Gastrocnemius medialis (tissue), 4 donors: ENCODE measurements at regions not wholly inside any gene's neighbourhood (a gene's known extent, or its start where the extent isn't known, plus 50 kb on each side); places are given as distances from the start of the nearest gene placed in this dataset.

Experiments
- ATAC-seq, 2 donors: fragments of 150-250 bp; one replicate each; pipeline ENCODE4 v1.9.1; 2016
- DNase-seq, 2 donors: peaks; one replicate each; pipeline ENCODE4 v3.0.0-alpha.2; 2019
- H3K27ac ChIP-seq, 4 donors: fragments of 200-600 bp; sonication (generic); 1 replicate in 1 of 4; 2 replicates in 3 of 4; pipeline ENCODE4 v1.5.1; 2016 to 2018; ENCODE audit warnings: mild to moderate bottlenecking in 2 of 4, moderate library complexity in 1 of 4
- H3K27me3 ChIP-seq, 3 donors: fragments of 200-600 bp; sonication (generic) in 2 of 3; 1 replicate in 1 of 3; 2 replicates in 2 of 3; pipeline versions ENCODE4 v1.5.1 to v1.6.0; 2016 to 2019; ENCODE audit warnings: mild to moderate bottlenecking in 1 of 3, moderate library complexity in 1 of 3
- H3K36me3 ChIP-seq, 2 donors: fragments of 200-600 bp; sonication (generic) in 1 of 2; one replicate each; pipeline ENCODE4 v1.5.1; 2017 to 2018
- H3K4me1 ChIP-seq, 2 donors: fragments of 200-600 bp; sonication (generic) in 1 of 2; one replicate each; pipeline ENCODE4 v1.5.1; 2016 to 2017; ENCODE audit warnings: mild to moderate bottlenecking in 2 of 2
- H3K4me3 ChIP-seq, 4 donors: fragments of 200-600 bp; sonication (generic) in 3 of 4; 1 replicate in 1 of 4; 2 replicates in 3 of 4; pipeline ENCODE4 v1.5.1; 2016 to 2019; ENCODE audit warnings: mild to moderate bottlenecking in 2 of 4
- H3K9me3 ChIP-seq, 3 donors: fragments of 200-600 bp; sonication (generic) in 2 of 3; 1 replicate in 1 of 3; 2 replicates in 2 of 3; pipeline ENCODE4 v1.5.1; 2016 to 2019
- CTCF ChIP-seq, 5 experiments: fragments of 450-650 bp in 3 of 5; fragments of 200-600 bp in 2 of 5; sonication (generic) in 2 of 5; IDR thresholded peaks in 4 of 5; conservative IDR thresholded peaks in 1 of 5; 1 replicate in 4 of 5; 2 replicates in 1 of 5; pipeline ENCODE4 v1.5.1; 2016 to 2019; ENCODE audit warnings: antibody characterized with exemption in 5 of 5, mild to moderate bottlenecking in 3 of 5, moderate library complexity in 3 of 5
- POLR2A ChIP-seq, 2 donors: fragments of 450-650 bp; IDR thresholded peaks; one replicate each; pipeline ENCODE4 v1.6.1; 2017; ENCODE audit warnings: antibody characterized with exemption in 2 of 2, mild to moderate bottlenecking in 2 of 2, moderate library complexity in 2 of 2
- in situ Hi-C, 4 donors: fragments of 200-750 bp; cut with MboI; loops; one replicate each; pipeline versions ENCODE4 v1.15.0 to v1.8.0; 2017; ENCODE audit warnings: low sequenced_read_pairs in 4 of 4
- intact Hi-C: fragments of 100-400 bp; cut with DNase I; formaldehyde crosslinking; loops from one replicate; pipeline ENCODE4 v1.15.1; 2023; ENCODE audit warnings: low total_unique reads

DNA sequence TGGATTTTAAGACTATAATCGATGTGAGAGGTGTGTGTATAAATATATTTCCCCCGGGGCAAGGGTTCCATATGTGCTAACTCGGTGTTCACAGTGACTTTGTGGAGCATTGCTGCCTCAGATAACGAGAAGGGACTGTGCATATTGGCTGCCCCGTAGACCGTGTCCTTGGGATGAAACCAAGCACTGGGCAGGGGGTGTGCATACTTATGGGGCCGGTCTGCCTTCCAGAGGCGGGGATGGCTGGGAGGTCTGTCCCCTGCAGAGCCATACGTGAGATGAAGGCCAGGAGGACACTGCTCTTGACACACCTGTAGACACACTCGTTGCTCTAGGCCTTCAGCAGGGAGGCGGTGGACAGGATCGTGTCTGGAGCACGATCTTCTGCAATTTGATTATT is 56.0 kb upstream of the ZNF354A start:
- Histone ChIP-seq H3K4me3 (no peak overlapping the region), H3K36me3 (no peaks in the 10 kb centered on the region), H3K27me3 (no peaks in the 10 kb centered on the region), H3K9me3 (no peaks in the 10 kb centered on the region), H3K4me1 (no peaks in the 10 kb centered on the region), H3K27ac (no peak overlapping the region)
- intact Hi-C loops = no loop called here
- DNase-seq (no peak), ATAC-seq (no peak)
- TF ChIP-seq CTCF (IDR thresholded peaks at IDR 0.05 in 4 of 5, conservative IDR thresholded peaks at IDR 0.05 in 1 of 5) = no peak
- in situ Hi-C loops = no loop called here

DNA sequence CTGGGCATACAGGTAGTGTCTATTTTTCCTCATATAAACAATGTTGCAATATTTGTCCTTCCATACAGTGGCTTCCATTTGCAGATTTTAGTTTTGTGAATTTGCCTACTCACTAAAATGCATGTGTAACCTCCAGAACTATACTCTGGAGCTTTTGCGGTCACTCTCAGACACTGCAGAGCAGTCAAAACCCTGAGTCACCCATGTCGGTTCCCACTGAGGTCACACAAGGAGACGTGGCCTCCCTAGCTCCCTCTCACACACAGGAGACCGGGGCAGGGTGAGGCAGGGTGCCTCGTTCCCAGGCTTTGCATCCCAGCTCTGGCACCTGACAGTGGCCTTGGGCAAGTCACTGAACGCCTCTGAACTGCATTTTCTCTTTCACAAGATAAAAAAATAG is 55.5 kb upstream of the ZNF354A start:
- no peaks in the 10 kb centered on the region for H3K4me1 ChIP-seq
- DNase-seq = no peak
- intact Hi-C loops = no loop called here
- H3K36me3 ChIP-seq = no peaks in the 10 kb centered on the region
- no peak overlapping the region for H3K4me3 ChIP-seq
- no peaks in the 10 kb centered on the region for H3K9me3 ChIP-seq
- in situ Hi-C loops = no loop called here
- TF ChIP-seq POLR2A (IDR thresholded peaks at IDR 0.05) = no peak
- H3K27ac ChIP-seq = no peak overlapping the region
- H3K27me3 ChIP-seq = no peaks in the 10 kb centered on the region
- ATAC-seq = no peak

- no peak for ATAC-seq
- H3K9me3 ChIP-seq = no peaks in the 10 kb centered on the region
- TF ChIP-seq CTCF (IDR thresholded peaks at IDR 0.05 in 4 of 5, conservative IDR thresholded peaks at IDR 0.05 in 1 of 5) = no peak
- no peak for TF ChIP-seq POLR2A (IDR thresholded peaks at IDR 0.05)
- H3K4me3 ChIP-seq = no peak overlapping the region
- no peak overlapping the region for H3K27ac ChIP-seq
- no peak for DNase-seq
- H3K4me1 ChIP-seq = no peaks in the 10 kb centered on the region
- in situ Hi-C loops (no loop called here), intact Hi-C loops (no loop called here)
- H3K27me3 ChIP-seq = no peaks in the 10 kb centered on the region
- no peaks in the 10 kb centered on the region for H3K36me3 ChIP-seq
These were observed 53.9 kb upstream of the ZNF354A start for GRCh38 chr5:178784391-178784790.

- in situ Hi-C loops (no loop called here), intact Hi-C loops (no loop called here)
- ATAC-seq (no peak), DNase-seq (no peak)
- H3K9me3 ChIP-seq = no peaks in the 10 kb centered on the region
- no peak overlapping the region for H3K27ac ChIP-seq
- no peaks in the 10 kb centered on the region for H3K36me3 ChIP-seq
- no peaks in the 10 kb centered on the region for H3K4me1 ChIP-seq
- no peaks in the 10 kb centered on the region for H3K27me3 ChIP-seq
- H3K4me3 ChIP-seq = no peak overlapping the region
- no peak for TF ChIP-seq POLR2A (IDR thresholded peaks at IDR 0.05)
- TF ChIP-seq CTCF (IDR thresholded peaks at IDR 0.05 in 4 of 5, conservative IDR thresholded peaks at IDR 0.05 in 1 of 5) = no peak
These were observed 51.5 kb upstream of the ZNF354A start for GRCh38 chr5:178781936-178782335.

- DNase-seq (no peak), ATAC-seq (no peak)
- intact Hi-C loops (no loop called here), in situ Hi-C loops (no loop called here)
- Histone ChIP-seq H3K27me3 (no peaks in the 10 kb centered on the region), H3K9me3 (no peaks in the 10 kb centered on the region), H3K4me1 (no peaks in the 10 kb centered on the region), H3K27ac (no peak overlapping the region), H3K4me3 (no peak overlapping the region), H3K36me3 (no peaks in the 10 kb centered on the region)
- TF ChIP-seq POLR2A (IDR thresholded peaks at IDR 0.05) (no peak), CTCF (IDR thresholded peaks at IDR 0.05 in 4 of 5, conservative IDR thresholded peaks at IDR 0.05 in 1 of 5) (no peak)
These were observed 50.4 kb upstream of the ZNF354A start for GRCh38 chr5:178780581-178781498.
